ENCODE measurements at regions not wholly inside any gene's neighbourhood (a gene's known extent, or its start where the extent isn't known, plus 50 kb on each side); places are given as distances from the start of the nearest gene placed in this dataset.

- peaks cover 10% of the 10 kb centered on the region for H3K27me3 Mint-ChIP-seq (ENCODE audit: low read depth)
- ChIA-PET CTCF (no interaction called here), POLR2A (interaction anchor here (0.6 kb wide), 1 partner anchor 68 kb away, joined by 4 read pairs; no protein-coding TSS in a partner anchor)
- no peaks in the 10 kb centered on the region for H3K9me3 Mint-ChIP-seq (ENCODE audit: insufficient read depth)
- no peak overlapping the region for H3K4me3 Mint-ChIP-seq
- no peak overlapping the region for H3K27ac Mint-ChIP-seq
- no peaks in the 10 kb centered on the region for H3K4me1 Mint-ChIP-seq (ENCODE audit: low read depth)
- H3K36me3 Mint-ChIP-seq (ENCODE audit: low read depth) = no peaks in the 10 kb centered on the region
- ATAC-seq = no peak
- DNase-seq = no peak
Measured at GRCh38 chr4:81375745-81376144, 96.0 kb downstream of the RASGEF1B start.

- ATAC-seq (no peak), DNase-seq (no peak)
- CTCF ChIA-PET = no interaction called here
- no peak overlapping the region for H3K4me3 Mint-ChIP-seq
- H3K4me1 Mint-ChIP-seq (ENCODE audit: low read depth) = no peaks in the 10 kb centered on the region
- no peaks in the 10 kb centered on the region for H3K36me3 Mint-ChIP-seq (ENCODE audit: low read depth)
- POLR2A ChIA-PET = no interaction called here
- peaks cover 12% of the 10 kb centered on the region for H3K27me3 Mint-ChIP-seq (ENCODE audit: low read depth)
- no peaks in the 10 kb centered on the region for H3K9me3 Mint-ChIP-seq (ENCODE audit: insufficient read depth)
- no peak overlapping the region for H3K27ac Mint-ChIP-seq
Measured at GRCh38 chr4:81369886-81370285, 101.8 kb downstream of the RASGEF1B start.

GRCh38 chr4:81366779-81367178, 104.9 kb downstream of the RASGEF1B start:
- no peaks in the 10 kb centered on the region for H3K36me3 Mint-ChIP-seq (ENCODE audit: low read depth)
- no peak overlapping the region for H3K27ac Mint-ChIP-seq
- DNase-seq (no peak), ATAC-seq (no peak)
- ChIA-PET CTCF (no interaction called here), POLR2A (no interaction called here)
- no peaks in the 10 kb centered on the region for H3K4me1 Mint-ChIP-seq (ENCODE audit: low read depth)
- no peaks in the 10 kb centered on the region for H3K9me3 Mint-ChIP-seq (ENCODE audit: insufficient read depth)
- H3K4me3 Mint-ChIP-seq = no peak overlapping the region
- peaks cover 8% of the 10 kb centered on the region for H3K27me3 Mint-ChIP-seq (ENCODE audit: low read depth)

GRCh38 chr4:81360737-81361136, 111.0 kb downstream of the RASGEF1B start:
- Mint-ChIP-seq H3K4me1 (ENCODE audit: low read depth) (no peaks in the 10 kb centered on the region), H3K27ac (no peak overlapping the region), H3K9me3 (ENCODE audit: insufficient read depth) (no peaks in the 10 kb centered on the region), H3K27me3 (ENCODE audit: low read depth) (peaks cover 3% of the 10 kb centered on the region), H3K4me3 (no peak overlapping the region), H3K36me3 (ENCODE audit: low read depth) (no peaks in the 10 kb centered on the region)
- POLR2A ChIA-PET = no interaction called here
- CTCF ChIA-PET = interaction anchor here (0.8 kb wide), 1 partner anchor 9 kb away, joined by 3 read pairs; no protein-coding TSS in a partner anchor
- DNase-seq (no peak), ATAC-seq (no peak)

GRCh38 chr4:81359207-81359606, 112.5 kb downstream of the RASGEF1B start:
- no peaks in the 10 kb centered on the region for H3K36me3 Mint-ChIP-seq (ENCODE audit: low read depth)
- peaks cover 3% of the 10 kb centered on the region for H3K27me3 Mint-ChIP-seq (ENCODE audit: low read depth)
- DNase-seq = no peak
- no peak overlapping the region for H3K27ac Mint-ChIP-seq
- ChIA-PET CTCF (no interaction called here), POLR2A (no interaction called here)
- ATAC-seq = no peak
- H3K9me3 Mint-ChIP-seq (ENCODE audit: insufficient read depth) = no peaks in the 10 kb centered on the region
- H3K4me1 Mint-ChIP-seq (ENCODE audit: low read depth) = no peaks in the 10 kb centered on the region
- no peak overlapping the region for H3K4me3 Mint-ChIP-seq

GRCh38 chr4:81358154-81358553, 113.6 kb downstream of the RASGEF1B start:
- H3K27me3 Mint-ChIP-seq (ENCODE audit: low read depth) = peaks cover 6% of the 10 kb centered on the region
- ATAC-seq (no peak), DNase-seq (no peak)
- H3K4me1 Mint-ChIP-seq (ENCODE audit: low read depth) = no peaks in the 10 kb centered on the region
- POLR2A ChIA-PET = no interaction called here
- H3K27ac Mint-ChIP-seq = no peak overlapping the region
- H3K36me3 Mint-ChIP-seq (ENCODE audit: low read depth) = no peaks in the 10 kb centered on the region
- no peaks in the 10 kb centered on the region for H3K9me3 Mint-ChIP-seq (ENCODE audit: insufficient read depth)
- CTCF ChIA-PET = no interaction called here
- no peak overlapping the region for H3K4me3 Mint-ChIP-seq

GRCh38 chr4:81356621-81357020, 115.1 kb downstream of the RASGEF1B start:
- no peaks in the 10 kb centered on the region for H3K9me3 Mint-ChIP-seq (ENCODE audit: insufficient read depth)
- H3K4me1 Mint-ChIP-seq (ENCODE audit: low read depth) = no peaks in the 10 kb centered on the region
- no peak for ATAC-seq
- DNase-seq = no peak
- H3K4me3 Mint-ChIP-seq = no peak overlapping the region
- peaks cover 5% of the 10 kb centered on the region for H3K27me3 Mint-ChIP-seq (ENCODE audit: low read depth)
- POLR2A ChIA-PET = no interaction called here
- CTCF ChIA-PET = no interaction called here
- no peak overlapping the region for H3K27ac Mint-ChIP-seq
- no peaks in the 10 kb centered on the region for H3K36me3 Mint-ChIP-seq (ENCODE audit: low read depth)

- Mint-ChIP-seq H3K4me1 (ENCODE audit: low read depth) (no peaks in the 10 kb centered on the region), H3K9me3 (ENCODE audit: insufficient read depth) (no peaks in the 10 kb centered on the region), H3K27ac (no peak overlapping the region), H3K36me3 (ENCODE audit: low read depth) (no peaks in the 10 kb centered on the region), H3K4me3 (no peak overlapping the region), H3K27me3 (ENCODE audit: low read depth) (peaks cover 5% of the 10 kb centered on the region)
- DNase-seq (no peak), ATAC-seq (no peak)
- ChIA-PET CTCF (no interaction called here), POLR2A (no interaction called here)
Measured at GRCh38 chr4:81355136-81355535, 116.6 kb downstream of the RASGEF1B start.

- Mint-ChIP-seq H3K4me3 (no peak overlapping the region), H3K9me3 (ENCODE audit: insufficient read depth) (no peaks in the 10 kb centered on the region), H3K4me1 (ENCODE audit: low read depth) (no peaks in the 10 kb centered on the region), H3K27ac (no peak overlapping the region), H3K27me3 (ENCODE audit: low read depth) (peaks cover 5% of the 10 kb centered on the region), H3K36me3 (ENCODE audit: low read depth) (no peaks in the 10 kb centered on the region)
- ATAC-seq (no peak), DNase-seq (no peak)
- POLR2A ChIA-PET = no interaction called here
- CTCF ChIA-PET = interaction anchor here (4.3 kb wide), 1 partner anchor 284 kb away, joined by 48 read pairs; no protein-coding TSS in a partner anchor
Measured at GRCh38 chr4:81353861-81354260, 117.8 kb downstream of the RASGEF1B start.

- H3K9me3 Mint-ChIP-seq (ENCODE audit: insufficient read depth) = no peaks in the 10 kb centered on the region
- ChIA-PET POLR2A (no interaction called here), CTCF (interaction anchor here (0.6 to 4.3 kb wide), 10 partner anchors 9 to 533 kb away, joined by 3 to 48 read pairs (median 4); no protein-coding TSS in a partner anchor)
- H3K36me3 Mint-ChIP-seq (ENCODE audit: low read depth) = no peaks in the 10 kb centered on the region
- DNase-seq (no peak), ATAC-seq (no peak)
- no peak overlapping the region for H3K4me3 Mint-ChIP-seq
- H3K27me3 Mint-ChIP-seq (ENCODE audit: low read depth) = peaks cover 5% of the 10 kb centered on the region
- no peak overlapping the region for H3K27ac Mint-ChIP-seq
- H3K4me1 Mint-ChIP-seq (ENCODE audit: low read depth) = no peaks in the 10 kb centered on the region
Measured at GRCh38 chr4:81352446-81352835, 119.3 kb downstream of the RASGEF1B start.

GRCh38 chr4:81351654-81352445, 119.9 kb downstream of the RASGEF1B start:
- Mint-ChIP-seq H3K27me3 (ENCODE audit: low read depth) (peaks cover 5% of the 10 kb centered on the region), H3K4me3 (no peak overlapping the region), H3K9me3 (ENCODE audit: insufficient read depth) (no peaks in the 10 kb centered on the region), H3K4me1 (ENCODE audit: low read depth) (no peaks in the 10 kb centered on the region), H3K27ac (no peak overlapping the region), H3K36me3 (ENCODE audit: low read depth) (no peaks in the 10 kb centered on the region)
- POLR2A ChIA-PET = interaction anchor here (0.6 kb wide), 1 partner anchor 273 kb away, joined by 4 read pairs; no protein-coding TSS in a partner anchor
- ATAC-seq (peak; percentile 79), DNase-seq (peak; percentile 77)
- CTCF ChIA-PET = interaction anchor here (0.6 to 4.3 kb wide), 22 partner anchors 8 to 978 kb away, joined by 3 to 48 read pairs (median 3); no protein-coding TSS in a partner anchor

GRCh38 chr4:81350040-81350439, 121.7 kb downstream of the RASGEF1B start:
- no peak for DNase-seq
- ChIA-PET POLR2A (no interaction called here), CTCF (no interaction called here)
- H3K4me1 Mint-ChIP-seq (ENCODE audit: low read depth) = no peaks in the 10 kb centered on the region
- no peak overlapping the region for H3K27ac Mint-ChIP-seq
- no peak overlapping the region for H3K4me3 Mint-ChIP-seq
- peaks cover 5% of the 10 kb centered on the region for H3K27me3 Mint-ChIP-seq (ENCODE audit: low read depth)
- no peaks in the 10 kb centered on the region for H3K36me3 Mint-ChIP-seq (ENCODE audit: low read depth)
- no peak for ATAC-seq
- no peaks in the 10 kb centered on the region for H3K9me3 Mint-ChIP-seq (ENCODE audit: insufficient read depth)

GRCh38 chr4:81348778-81349094, 123.0 kb downstream of the RASGEF1B start:
- H3K9me3 Mint-ChIP-seq (ENCODE audit: insufficient read depth) = no peaks in the 10 kb centered on the region
- no peaks in the 10 kb centered on the region for H3K36me3 Mint-ChIP-seq (ENCODE audit: low read depth)
- no peak overlapping the region for H3K4me3 Mint-ChIP-seq
- no peaks in the 10 kb centered on the region for H3K4me1 Mint-ChIP-seq (ENCODE audit: low read depth)
- no peak for DNase-seq
- POLR2A ChIA-PET = no interaction called here
- no peak for ATAC-seq
- no peak overlapping the region for H3K27ac Mint-ChIP-seq
- H3K27me3 Mint-ChIP-seq (ENCODE audit: low read depth) = peaks cover 5% of the 10 kb centered on the region
- CTCF ChIA-PET = interaction anchor here (1.8 kb wide), 1 partner anchor 278 kb away, joined by 5 read pairs; no protein-coding TSS in a partner anchor

Data from activated CD8-positive, alpha-beta T cell treated with anti-CD3 and anti-CD28 coated beads, Interleukin-2, amount 10 ng/mL, durations not matched to agents 7 days and 5 days (primary cell).